ENCODE measurements at regions not wholly inside any gene's neighbourhood (a gene's known extent, or its start where the extent isn't known, plus 50 kb on each side); places are given as distances from the start of the nearest gene placed in this dataset.
"Not testable (repeated sequence)": the region's sequence is repeated elsewhere in the genome, so short reads cannot be mapped to it uniquely, and the experiment has no call there.

GRCh38 chr2:7557376-7557775, 640.2 kb downstream of the RNF144A start:
- no peak for DNase-seq (ENCODE audit: low read depth in 2 of 2)
- H3K4me3 ChIP-seq (replicated peaks in 1 of 2; ENCODE audit: low read depth in 2 of 2, low read length in 2 of 2) = no peak overlapping the region
- TF ChIP-seq CTCF (IDR thresholded peaks at IDR 0.05; ENCODE audit: low read depth, low read length) = no peak

DNA sequence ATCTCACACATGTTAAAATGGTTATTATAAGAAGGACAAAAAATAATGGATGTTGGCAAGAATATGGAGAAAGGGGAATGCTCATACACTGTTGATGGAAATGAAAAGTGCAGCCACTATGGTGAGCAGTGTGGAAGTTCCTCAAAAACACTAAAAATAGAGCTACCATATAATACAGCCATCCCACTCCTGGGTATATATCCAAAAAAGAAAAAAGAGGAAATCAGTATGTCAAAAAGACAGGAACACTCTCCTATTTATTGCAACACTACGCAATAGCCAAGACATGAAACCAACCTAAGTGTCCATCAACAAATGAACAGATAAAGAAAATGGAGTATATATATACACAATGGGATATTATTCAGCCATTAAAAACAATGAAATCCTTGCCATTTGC, 642.6 kb downstream of the RNF144A start:
- TF ChIP-seq CTCF (IDR thresholded peaks at IDR 0.05; ENCODE audit: low read depth, low read length) = no peak
- H3K4me3 ChIP-seq (replicated peaks in 1 of 2; ENCODE audit: low read depth in 2 of 2, low read length in 2 of 2) = no peak overlapping the region
- DNase-seq (ENCODE audit: low read depth in 2 of 2) = no peak

DNA sequence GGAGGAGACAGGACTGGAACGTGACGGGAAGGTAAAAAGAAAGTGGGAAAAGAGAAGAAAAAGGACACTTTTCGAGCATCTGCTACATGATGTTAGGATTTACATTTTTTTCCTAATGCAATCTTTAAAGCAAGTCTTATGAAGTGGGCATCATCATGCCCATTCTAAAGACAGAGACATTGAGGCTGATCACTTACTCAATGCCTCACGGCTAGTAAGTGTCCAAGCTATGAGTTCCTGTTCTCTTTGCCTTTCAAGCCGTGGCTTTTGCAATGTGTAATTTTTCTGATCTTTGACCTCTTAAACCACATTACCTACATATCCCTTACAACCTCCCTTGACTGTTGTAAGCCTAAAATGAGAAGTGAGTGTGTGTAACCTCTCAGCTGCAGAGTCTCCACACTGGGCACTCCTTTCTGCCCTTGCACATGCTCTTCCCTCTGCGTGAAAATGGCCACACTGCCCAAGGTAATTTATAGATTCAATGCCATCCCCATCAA, 649.2 kb downstream of the RNF144A start:
- H3K4me3 ChIP-seq (replicated peaks in 1 of 2; ENCODE audit: low read depth in 2 of 2, low read length in 2 of 2) = no peak overlapping the region
- no peak for TF ChIP-seq CTCF (IDR thresholded peaks at IDR 0.05; ENCODE audit: low read depth, low read length)

DNA sequence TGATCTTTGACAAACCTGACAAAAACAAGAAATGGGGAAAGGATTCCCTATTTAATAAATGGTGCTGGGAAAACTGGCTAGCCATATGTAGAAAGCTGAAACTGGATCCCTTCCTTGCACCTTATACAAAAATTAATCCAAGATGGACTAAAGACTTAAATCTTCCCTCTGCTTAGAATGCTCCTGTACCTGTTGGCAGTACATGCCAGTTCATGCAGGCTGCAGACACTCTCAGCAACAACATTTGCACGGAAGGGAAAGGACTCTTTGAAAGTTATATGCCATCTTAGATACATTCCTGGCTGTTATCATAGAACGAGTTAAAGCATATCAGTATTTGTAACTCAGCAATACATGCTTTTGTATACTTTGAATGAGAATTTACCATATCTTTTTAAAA, 649.9 kb downstream of the RNF144A start:
- not testable (repeated sequence) for DNase-seq (ENCODE audit: low read depth in 2 of 2); H3K4me3 ChIP-seq (replicated peaks in 1 of 2; ENCODE audit: low read depth in 2 of 2, low read length in 2 of 2)

More for the DNA sequence above, 649.2 kb downstream of the RNF144A start:
- no peak for DNase-seq (ENCODE audit: low read depth in 2 of 2)

- H3K4me3 ChIP-seq (replicated peaks in 1 of 2; ENCODE audit: low read depth in 2 of 2, low read length in 2 of 2) = no peak overlapping the region
- DNase-seq (ENCODE audit: low read depth in 2 of 2) = no peak
- TF ChIP-seq CTCF (IDR thresholded peaks at IDR 0.05; ENCODE audit: low read depth, low read length) = no peak
Observed at GRCh38 chr2:7567646-7568045, 650.4 kb downstream of the RNF144A start.

- no peak for DNase-seq (ENCODE audit: low read depth in 2 of 2)
- no peak for TF ChIP-seq CTCF (IDR thresholded peaks at IDR 0.05; ENCODE audit: low read depth, low read length)
- no peak overlapping the region for H3K4me3 ChIP-seq (replicated peaks in 1 of 2; ENCODE audit: low read depth in 2 of 2, low read length in 2 of 2)
Observed at GRCh38 chr2:7570247-7570646, 653.0 kb downstream of the RNF144A start.

- DNase-seq (ENCODE audit: low read depth in 2 of 2) = no peak
- TF ChIP-seq CTCF (IDR thresholded peaks at IDR 0.05; ENCODE audit: low read depth, low read length) = no peak
- no peak overlapping the region for H3K4me3 ChIP-seq (replicated peaks in 1 of 2; ENCODE audit: low read depth in 2 of 2, low read length in 2 of 2)
Observed at GRCh38 chr2:7571701-7572100, 654.5 kb downstream of the RNF144A start.
